HEK293 (cell line): ENCODE measurements at regions not wholly inside any gene's neighbourhood (a gene's known extent, or its start where the extent isn't known, plus 50 kb on each side); places are given as distances from the start of the nearest gene placed in this dataset.

ENCODE experiments used
- CTCF ChIA-PET: fragments of 350-600 bp; formaldehyde crosslinking; extraction: SDS; loops from one replicate; lab custom pipeline; 2021; ENCODE audit warnings: antibody characterized with exemption; lab: Yijun Ruan, JAX
- POLR2A ChIA-PET: fragments of 300-600 bp; formaldehyde crosslinking; extraction: SDS; loops from one replicate; lab custom pipeline; 2020; ENCODE audit warnings: antibody characterized with exemption, inconsistent platforms; lab: Yijun Ruan, JAX
- H3K27ac ChIP-seq: fragments of 200-500 bp; sonication (Bioruptor generic); 2 replicates; pipeline ENCODE4 v1.5.1; 2014; ENCODE audit warnings: low read depth, low read length, control low read depth, inconsistent platforms; ENCODE audit errors: extremely low read depth
- H3K36me3 ChIP-seq, 2 experiments: fragments of 200-500 bp in 1 of 2; sonication (Bioruptor generic) in 1 of 2; 1 replicate in 1 of 2; 2 replicates in 1 of 2; pipeline ENCODE4 v1.5.1; 2014 to 2017; ENCODE audit warnings: inconsistent platforms in 2 of 2, low read length in 2 of 2; ENCODE audit not compliant: control insufficient read depth in 2 of 2, insufficient read depth in 1 of 2
- H3K4me1 ChIP-seq: fragments of 200-500 bp; sonication (Bioruptor generic); 2 replicates; pipeline ENCODE4 v1.5.1; 2014; ENCODE audit warnings: mild to moderate bottlenecking, low read length, inconsistent platforms; ENCODE audit not compliant: control insufficient read depth, insufficient read depth
- H3K4me3 ChIP-seq: 2 replicates; pipeline ENCODE4 v1.5.1; 2011; ENCODE audit warnings: low read depth, mild to moderate bottlenecking, control low read depth, low read length, moderate library complexity
- H3K9me3 ChIP-seq: fragments of 200-500 bp; sonication (Bioruptor generic); 2 replicates; pipeline ENCODE4 v1.5.1; 2014; ENCODE audit warnings: low read depth, low read length, inconsistent platforms; ENCODE audit not compliant: control insufficient read depth, insufficient read depth
- CTCF ChIP-seq: fragments of 450-650 bp; formaldehyde crosslinking; IDR thresholded peaks from 2 replicates; pipeline ENCODE4 v1.5.1; 2016; ENCODE audit warnings: missing biosample characterization, missing genetic modification characterization
- GLI4 ChIP-seq: fragments of 450-650 bp; formaldehyde crosslinking; IDR thresholded peaks from 2 replicates; pipeline ENCODE4 v1.5.1; 2016; ENCODE audit warnings: missing biosample characterization, missing genetic modification characterization
- HOXA7 ChIP-seq: sonication (generic); formaldehyde crosslinking; IDR thresholded peaks from 2 replicates; pipeline ENCODE4 v1.8.1; 2022; ENCODE audit warnings: missing genetic modification reagents, borderline replicate concordance
- HOXD13 ChIP-seq: sonication (generic); formaldehyde crosslinking; IDR thresholded peaks from 2 replicates; pipeline ENCODE4 v1.8.0; 2022; ENCODE audit warnings: missing genetic modification reagents, borderline replicate concordance
- KLF1 ChIP-seq: fragments of 450-650 bp; formaldehyde crosslinking; IDR thresholded peaks from 2 replicates; pipeline ENCODE4 v1.5.1; 2016; ENCODE audit warnings: missing biosample characterization, missing genetic modification characterization
- KLF10 ChIP-seq: fragments of 450-650 bp; IDR thresholded peaks from 2 replicates; pipeline ENCODE4 v1.5.1; 2018; ENCODE audit warnings: missing biosample characterization, mild to moderate bottlenecking, missing genetic modification characterization
- KLF7 ChIP-seq: fragments of 450-650 bp; formaldehyde crosslinking; IDR thresholded peaks from 2 replicates; pipeline ENCODE4 v1.5.1; 2016; ENCODE audit warnings: missing biosample characterization, missing genetic modification characterization, borderline replicate concordance
- YY1 ChIP-seq: fragments of 450-650 bp; formaldehyde crosslinking; IDR thresholded peaks from 2 replicates; pipeline ENCODE4 v1.5.1; 2018; ENCODE audit warnings: missing biosample characterization, missing genetic modification characterization
- ZFP37 ChIP-seq: fragments of 450-650 bp; formaldehyde crosslinking; IDR thresholded peaks from 2 replicates; pipeline ENCODE4 v1.5.1; 2016; ENCODE audit warnings: missing biosample characterization, missing genetic modification characterization
- ZNF146 ChIP-seq: fragments of 450-650 bp; formaldehyde crosslinking; IDR thresholded peaks from 2 replicates; pipeline ENCODE4 v1.5.1; 2016; ENCODE audit warnings: missing biosample characterization, missing genetic modification characterization
- ZNF157 ChIP-seq: fragments of 450-650 bp; formaldehyde crosslinking; IDR thresholded peaks from 2 replicates; pipeline ENCODE4 v1.5.1; 2016; ENCODE audit warnings: missing biosample characterization, missing genetic modification characterization
- ZNF175 ChIP-seq: fragments of 450-650 bp; formaldehyde crosslinking; IDR thresholded peaks from 2 replicates; pipeline ENCODE4 v1.5.1; 2016; ENCODE audit warnings: missing biosample characterization, missing genetic modification characterization
- ZNF223 ChIP-seq: fragments of 450-650 bp; formaldehyde crosslinking; IDR thresholded peaks from 2 replicates; pipeline ENCODE4 v1.5.1; 2016; ENCODE audit warnings: missing biosample characterization, missing genetic modification characterization
- ZNF391 ChIP-seq: fragments of 450-650 bp; formaldehyde crosslinking; IDR thresholded peaks from 2 replicates; pipeline ENCODE4 v1.5.1; 2016; ENCODE audit warnings: low read depth, missing biosample characterization, missing genetic modification characterization, borderline replicate concordance
- ZNF398 ChIP-seq: fragments of 450-650 bp; formaldehyde crosslinking; IDR thresholded peaks from 2 replicates; pipeline ENCODE4 v1.5.1; 2017; ENCODE audit warnings: missing biosample characterization, missing genetic modification characterization
- ZNF548 ChIP-seq: fragments of 450-650 bp; formaldehyde crosslinking; IDR thresholded peaks from 2 replicates; pipeline ENCODE4 v1.5.1; 2016; ENCODE audit warnings: missing biosample characterization, missing genetic modification characterization
- ZNF558 ChIP-seq: fragments of 450-650 bp; formaldehyde crosslinking; IDR thresholded peaks from 2 replicates; pipeline ENCODE4 v1.5.1; 2016; ENCODE audit warnings: missing biosample characterization, missing genetic modification characterization
- ZNF624 ChIP-seq: fragments of 450-650 bp; formaldehyde crosslinking; IDR thresholded peaks from 2 replicates; pipeline ENCODE4 v1.5.1; 2017; ENCODE audit warnings: missing biosample characterization, missing genetic modification characterization
- ZNF792 ChIP-seq: fragments of 450-650 bp; formaldehyde crosslinking; IDR thresholded peaks from 2 replicates; pipeline ENCODE4 v1.5.1; 2016; ENCODE audit warnings: missing biosample characterization, missing genetic modification characterization
- ZSCAN4 ChIP-seq: fragments of 450-650 bp; formaldehyde crosslinking; IDR thresholded peaks from 2 replicates; pipeline ENCODE4 v1.5.1; 2017; ENCODE audit warnings: missing biosample characterization, missing genetic modification characterization
- TF ChIP-seq, protein P1 (sequence below): fragments of 450-650 bp; formaldehyde crosslinking; IDR thresholded peaks from 2 replicates; pipeline ENCODE4 v1.5.1; 2016; ENCODE audit warnings: missing biosample characterization, missing genetic modification characterization
- TF ChIP-seq, protein P2 (sequence below): fragments of 450-650 bp; formaldehyde crosslinking; IDR thresholded peaks from 2 replicates; pipeline ENCODE4 v1.5.1; 2017; ENCODE audit warnings: missing biosample characterization, mild to moderate bottlenecking, missing genetic modification characterization, moderate library complexity
- TF ChIP-seq, protein P3 (sequence below): fragments of 450-650 bp; formaldehyde crosslinking; IDR thresholded peaks from 2 replicates; pipeline ENCODE4 v1.5.1; 2016; ENCODE audit warnings: missing biosample characterization, missing genetic modification characterization, low read depth

DNA sequence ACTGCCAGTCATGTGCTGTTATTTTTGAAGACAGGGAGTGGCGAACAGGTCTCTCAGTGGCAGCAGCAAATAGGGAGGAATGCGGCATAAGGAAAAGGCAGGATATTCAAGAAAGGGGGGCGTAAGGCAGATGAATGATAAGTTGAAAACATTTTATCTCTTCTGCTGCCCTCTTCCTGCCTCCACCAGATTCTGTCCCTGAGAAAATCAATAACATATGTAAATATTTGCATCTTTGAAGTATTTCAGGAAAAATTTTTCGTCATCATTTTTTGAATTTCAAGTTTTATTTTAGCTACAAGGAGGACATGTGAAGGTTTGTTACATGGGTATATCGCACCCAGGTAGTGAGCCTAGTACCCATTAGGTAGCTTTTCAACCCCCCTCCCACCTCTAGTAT lies 616.7 kb downstream of the MCTP2 start (continued):
- TF ChIP-seq ZNF624 (tag by site-specific recombination) (no peak), HOXA7 (no peak), ZNF157 (tag by site-specific recombination) (no peak), ZNF146 (tag by site-specific recombination) (no peak), ZNF792 (no peak), ZNF223 (tag by site-specific recombination) (no peak), ZNF558 (tag by site-specific recombination) (no peak), ZNF391 (tag by site-specific recombination) (no peak)

DNA sequence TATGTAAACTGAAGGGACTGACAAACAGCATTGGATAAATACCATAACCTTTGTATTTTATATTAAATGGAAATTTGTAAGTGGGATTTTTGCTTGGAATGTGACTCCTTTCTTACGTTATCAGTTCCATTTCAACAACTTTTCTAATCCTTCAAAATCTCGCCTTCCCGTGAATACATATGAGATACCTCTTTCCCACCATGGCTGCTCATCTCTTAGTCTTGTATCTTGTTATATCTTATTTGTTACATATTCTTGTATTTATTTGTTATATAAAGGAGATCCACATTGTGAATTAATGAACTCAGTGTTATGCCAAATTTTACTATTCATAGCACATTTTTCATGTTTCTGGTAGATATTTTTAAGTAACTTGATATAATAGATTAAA lies 623.7 kb downstream of the MCTP2 start:
- Histone ChIP-seq H3K36me3 (no peaks in the 10 kb centered on the region), H3K4me3 (no peak overlapping the region), H3K27ac (no peak overlapping the region), H3K4me1 (no peaks in the 10 kb centered on the region), H3K9me3 (no peaks in the 10 kb centered on the region)
- TF ChIP-seq ZNF175 (tag by site-specific recombination), result no peak
- no peak for TF ChIP-seq ZNF548 (tag by site-specific recombination)
- no peak for TF ChIP-seq KLF1 (tag by site-specific recombination)
- TF ChIP-seq ZSCAN4 (tag by site-specific recombination), result no peak
- TF ChIP-seq YY1 (tag by site-specific recombination), result no peak
- no peak for TF ChIP-seq CTCF
- TF ChIP-seq, protein P1, sequence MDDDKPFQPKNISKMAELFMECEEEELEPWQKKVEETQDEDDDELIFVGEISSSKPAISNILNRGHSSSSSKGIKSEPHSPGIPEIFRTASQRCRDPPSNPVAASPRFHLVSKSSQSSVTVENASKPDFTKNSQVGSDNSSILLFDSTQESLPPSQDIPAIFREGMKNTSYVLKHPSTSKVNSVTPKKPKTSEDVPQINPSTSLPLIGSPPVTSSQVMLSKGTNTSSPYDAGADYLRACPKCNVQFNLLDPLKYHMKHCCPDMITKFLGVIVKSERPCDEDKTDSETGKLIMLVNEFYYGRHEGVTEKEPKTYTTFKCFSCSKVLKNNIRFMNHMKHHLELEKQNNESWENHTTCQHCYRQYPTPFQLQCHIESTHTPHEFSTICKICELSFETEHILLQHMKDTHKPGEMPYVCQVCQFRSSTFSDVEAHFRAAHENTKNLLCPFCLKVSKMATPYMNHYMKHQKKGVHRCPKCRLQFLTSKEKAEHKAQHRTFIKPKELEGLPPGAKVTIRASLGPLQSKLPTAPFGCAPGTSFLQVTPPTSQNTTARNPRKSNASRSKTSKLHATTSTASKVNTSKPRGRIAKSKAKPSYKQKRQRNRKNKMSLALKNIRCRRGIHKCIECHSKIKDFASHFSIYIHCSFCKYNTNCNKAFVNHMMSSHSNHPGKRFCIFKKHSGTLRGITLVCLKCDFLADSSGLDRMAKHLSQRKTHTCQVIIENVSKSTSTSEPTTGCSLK (tag by site-specific recombination), result no peak
- TF ChIP-seq HOXD13, result no peak
- TF ChIP-seq, protein P2, sequence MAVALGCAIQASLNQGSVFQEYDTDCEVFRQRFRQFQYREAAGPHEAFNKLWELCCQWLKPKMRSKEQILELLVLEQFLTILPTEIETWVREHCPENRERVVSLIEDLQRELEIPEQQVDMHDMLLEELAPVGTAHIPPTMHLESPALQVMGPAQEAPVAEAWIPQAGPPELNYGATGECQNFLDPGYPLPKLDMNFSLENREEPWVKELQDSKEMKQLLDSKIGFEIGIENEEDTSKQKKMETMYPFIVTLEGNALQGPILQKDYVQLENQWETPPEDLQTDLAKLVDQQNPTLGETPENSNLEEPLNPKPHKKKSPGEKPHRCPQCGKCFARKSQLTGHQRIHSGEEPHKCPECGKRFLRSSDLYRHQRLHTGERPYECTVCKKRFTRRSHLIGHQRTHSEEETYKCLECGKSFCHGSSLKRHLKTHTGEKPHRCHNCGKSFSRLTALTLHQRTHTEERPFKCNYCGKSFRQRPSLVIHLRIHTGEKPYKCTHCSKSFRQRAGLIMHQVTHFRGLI (tag by site-specific recombination), result no peak
- TF ChIP-seq ZFP37, result no peak
- TF ChIP-seq GLI4, result no peak
- TF ChIP-seq, protein P3, sequence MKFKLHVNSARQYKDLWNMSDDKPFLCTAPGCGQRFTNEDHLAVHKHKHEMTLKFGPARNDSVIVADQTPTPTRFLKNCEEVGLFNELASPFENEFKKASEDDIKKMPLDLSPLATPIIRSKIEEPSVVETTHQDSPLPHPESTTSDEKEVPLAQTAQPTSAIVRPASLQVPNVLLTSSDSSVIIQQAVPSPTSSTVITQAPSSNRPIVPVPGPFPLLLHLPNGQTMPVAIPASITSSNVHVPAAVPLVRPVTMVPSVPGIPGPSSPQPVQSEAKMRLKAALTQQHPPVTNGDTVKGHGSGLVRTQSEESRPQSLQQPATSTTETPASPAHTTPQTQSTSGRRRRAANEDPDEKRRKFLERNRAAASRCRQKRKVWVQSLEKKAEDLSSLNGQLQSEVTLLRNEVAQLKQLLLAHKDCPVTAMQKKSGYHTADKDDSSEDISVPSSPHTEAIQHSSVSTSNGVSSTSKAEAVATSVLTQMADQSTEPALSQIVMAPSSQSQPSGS (tag by site-specific recombination), result no peak
- TF ChIP-seq ZNF398 (tag by site-specific recombination), result no peak
- no peak for TF ChIP-seq KLF7 (tag by site-specific recombination)
- TF ChIP-seq KLF10 (tag by site-specific recombination), result no peak
- POLR2A ChIA-PET, result no interaction called here
- CTCF ChIA-PET, result no interaction called here
